SH-SY5Y (cell line): ENCODE measurements at regions not wholly inside any gene's neighbourhood (a gene's known extent, or its start where the extent isn't known, plus 50 kb on each side); places are given as distances from the start of the nearest gene placed in this dataset.

Experiments used
- GATA2 ChIP-seq: IDR thresholded peaks from 2 replicates; pipeline ENCODE4 v1.6.1; 2011; ENCODE audit warnings: mild to moderate bottlenecking, low read depth, low read length
- GATA3 ChIP-seq: IDR thresholded peaks from 2 replicates; pipeline ENCODE4 v1.6.1; 2011; ENCODE audit warnings: low read depth, mild to moderate bottlenecking, low read length, moderate library complexity

GRCh38 chr6:27174958-27175357, 72.5 kb upstream of the PRSS16 start:
- TF ChIP-seq GATA3 = no peak
- no peak for TF ChIP-seq GATA2
